ENCODE measurements at regions not wholly inside any gene's neighbourhood (a gene's known extent, or its start where the extent isn't known, plus 50 kb on each side); places are given as distances from the start of the nearest gene placed in this dataset.

- no peak for FAIRE-seq
- no peak overlapping the region for H3K4me3 Mint-ChIP-seq (ENCODE audit: unreplicated experiment)
- no peak overlapping the region for H3K27ac Mint-ChIP-seq (ENCODE audit: unreplicated experiment)
- peaks cover 4% of the 10 kb centered on the region for H3K4me1 Mint-ChIP-seq (ENCODE audit: low read depth, unreplicated experiment)
- no peaks in the 10 kb centered on the region for H3K4me1 ChIP-seq (ENCODE audit: insufficient read depth, low read length)
- no peaks in the 10 kb centered on the region for H4K20me1 ChIP-seq (ENCODE audit: insufficient read depth, low read length)
- no peak overlapping the region for H3K27ac ChIP-seq (ENCODE audit: low read depth, low read length)
- H3K27me3 Mint-ChIP-seq (ENCODE audit: low read depth, unreplicated experiment), result peaks cover 50% of the 10 kb centered on the region
- H3K27me3 ChIP-seq (ENCODE audit: insufficient read depth, low read length), result peaks cover 41% of the 10 kb centered on the region
- no peak for DNase-seq (ENCODE audit: low read depth)
- no peak overlapping the region for H3K4me2 ChIP-seq (ENCODE audit: low read length)
- no peaks in the 10 kb centered on the region for H3K36me3 ChIP-seq (ENCODE audit: insufficient read depth, low read length)
- no peaks in the 10 kb centered on the region for H3K36me3 Mint-ChIP-seq (ENCODE audit: low read depth, unreplicated experiment)
- TF ChIP-seq, protein P1, sequence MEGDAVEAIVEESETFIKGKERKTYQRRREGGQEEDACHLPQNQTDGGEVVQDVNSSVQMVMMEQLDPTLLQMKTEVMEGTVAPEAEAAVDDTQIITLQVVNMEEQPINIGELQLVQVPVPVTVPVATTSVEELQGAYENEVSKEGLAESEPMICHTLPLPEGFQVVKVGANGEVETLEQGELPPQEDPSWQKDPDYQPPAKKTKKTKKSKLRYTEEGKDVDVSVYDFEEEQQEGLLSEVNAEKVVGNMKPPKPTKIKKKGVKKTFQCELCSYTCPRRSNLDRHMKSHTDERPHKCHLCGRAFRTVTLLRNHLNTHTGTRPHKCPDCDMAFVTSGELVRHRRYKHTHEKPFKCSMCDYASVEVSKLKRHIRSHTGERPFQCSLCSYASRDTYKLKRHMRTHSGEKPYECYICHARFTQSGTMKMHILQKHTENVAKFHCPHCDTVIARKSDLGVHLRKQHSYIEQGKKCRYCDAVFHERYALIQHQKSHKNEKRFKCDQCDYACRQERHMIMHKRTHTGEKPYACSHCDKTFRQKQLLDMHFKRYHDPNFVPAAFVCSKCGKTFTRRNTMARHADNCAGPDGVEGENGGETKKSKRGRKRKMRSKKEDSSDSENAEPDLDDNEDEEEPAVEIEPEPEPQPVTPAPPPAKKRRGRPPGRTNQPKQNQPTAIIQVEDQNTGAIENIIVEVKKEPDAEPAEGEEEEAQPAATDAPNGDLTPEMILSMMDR (IDR thresholded peaks at IDR 0.05; ENCODE audit: insufficient read depth, low read depth, low read length), result no peak
- TF ChIP-seq EZH2 (IDR thresholded peaks at IDR 0.05; ENCODE audit: insufficient read depth, low read length), result no peak
- H2AFZ ChIP-seq (ENCODE audit: low read depth, low read length), result no peak overlapping the region
- H3K9me3 Mint-ChIP-seq (ENCODE audit: unreplicated experiment), result peaks cover 2% of the 10 kb centered on the region
- no peaks in the 10 kb centered on the region for H3K9me3 ChIP-seq (ENCODE audit: insufficient read depth, low read depth, low read length)
- no peak overlapping the region for H3K9ac ChIP-seq (ENCODE audit: low read length)
- no peaks in the 10 kb centered on the region for H3K79me2 ChIP-seq (ENCODE audit: insufficient read depth, low read length)
- no peak overlapping the region for H3K4me3 ChIP-seq (ENCODE audit: insufficient read depth, low read depth, low read length)
Observed at GRCh38 chr16:86191663-86192062, 292.7 kb downstream of the IRF8 start.

DNA sequence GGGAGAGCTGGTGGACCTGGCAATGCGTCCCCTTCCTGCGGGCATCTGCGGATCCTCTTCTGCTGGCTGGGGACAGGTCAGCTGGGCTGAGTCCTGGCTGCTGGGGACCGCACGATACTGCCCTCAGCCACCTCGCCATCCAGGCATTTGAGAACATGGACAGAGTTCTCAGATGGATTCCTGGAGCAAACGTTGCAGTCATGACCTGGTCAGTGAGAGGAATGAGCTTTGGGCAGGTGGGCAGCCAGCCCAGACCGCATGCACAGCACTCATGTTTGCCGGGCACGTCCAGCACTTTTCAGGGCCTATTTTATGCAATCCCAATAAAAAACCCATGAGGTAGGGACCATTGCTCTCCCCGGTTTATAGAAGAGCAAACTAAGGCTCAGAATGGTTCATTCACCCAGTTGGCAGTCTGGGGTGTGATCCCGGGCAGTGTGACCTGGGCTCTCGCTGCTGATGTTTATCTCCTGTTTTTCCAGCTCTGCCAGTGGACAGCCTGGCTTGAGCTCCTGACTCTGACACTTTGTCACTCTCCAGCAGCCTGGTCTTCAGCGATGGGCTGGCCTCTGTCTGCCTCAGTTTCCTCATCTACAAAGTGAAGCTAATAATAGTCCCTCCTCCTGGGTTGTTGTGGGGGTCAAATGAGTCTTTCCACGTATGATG lies 294.7 kb downstream of the IRF8 start:
- Histone ChIP-seq H3K36me3 (ENCODE audit: insufficient read depth, low read length) (no peaks in the 10 kb centered on the region), H3K4me3 (ENCODE audit: insufficient read depth, low read depth, low read length) (no peak overlapping the region), H3K27me3 (ENCODE audit: insufficient read depth, low read length) (peaks cover 58% of the 10 kb centered on the region), H3K4me2 (ENCODE audit: low read length) (no peak overlapping the region), H3K27ac (ENCODE audit: low read depth, low read length) (no peak overlapping the region), H3K4me1 (ENCODE audit: insufficient read depth, low read length) (no peaks in the 10 kb centered on the region), H3K9ac (ENCODE audit: low read length) (no peak overlapping the region), H3K79me2 (ENCODE audit: insufficient read depth, low read length) (no peaks in the 10 kb centered on the region), H3K9me3 (ENCODE audit: insufficient read depth, low read depth, low read length) (no peaks in the 10 kb centered on the region), H2AFZ (ENCODE audit: low read depth, low read length) (no peak overlapping the region), H4K20me1 (ENCODE audit: insufficient read depth, low read length) (no peaks in the 10 kb centered on the region)
- FAIRE-seq (no peak), DNase-seq (ENCODE audit: low read depth) (no peak)
- H3K9me3 Mint-ChIP-seq (ENCODE audit: unreplicated experiment), result no peaks in the 10 kb centered on the region
- no peak overlapping the region for H3K4me3 Mint-ChIP-seq (ENCODE audit: unreplicated experiment)
- H3K36me3 Mint-ChIP-seq (ENCODE audit: low read depth, unreplicated experiment), result no peaks in the 10 kb centered on the region
- TF ChIP-seq, protein P1 (IDR thresholded peaks at IDR 0.05; ENCODE audit: insufficient read depth, low read depth, low read length), result no peak
- H3K27ac Mint-ChIP-seq (ENCODE audit: unreplicated experiment), result no peak overlapping the region
- H3K4me1 Mint-ChIP-seq (ENCODE audit: low read depth, unreplicated experiment), result peaks cover 4% of the 10 kb centered on the region
- H3K27me3 Mint-ChIP-seq (ENCODE audit: low read depth, unreplicated experiment), result peaks cover 42% of the 10 kb centered on the region

DNA sequence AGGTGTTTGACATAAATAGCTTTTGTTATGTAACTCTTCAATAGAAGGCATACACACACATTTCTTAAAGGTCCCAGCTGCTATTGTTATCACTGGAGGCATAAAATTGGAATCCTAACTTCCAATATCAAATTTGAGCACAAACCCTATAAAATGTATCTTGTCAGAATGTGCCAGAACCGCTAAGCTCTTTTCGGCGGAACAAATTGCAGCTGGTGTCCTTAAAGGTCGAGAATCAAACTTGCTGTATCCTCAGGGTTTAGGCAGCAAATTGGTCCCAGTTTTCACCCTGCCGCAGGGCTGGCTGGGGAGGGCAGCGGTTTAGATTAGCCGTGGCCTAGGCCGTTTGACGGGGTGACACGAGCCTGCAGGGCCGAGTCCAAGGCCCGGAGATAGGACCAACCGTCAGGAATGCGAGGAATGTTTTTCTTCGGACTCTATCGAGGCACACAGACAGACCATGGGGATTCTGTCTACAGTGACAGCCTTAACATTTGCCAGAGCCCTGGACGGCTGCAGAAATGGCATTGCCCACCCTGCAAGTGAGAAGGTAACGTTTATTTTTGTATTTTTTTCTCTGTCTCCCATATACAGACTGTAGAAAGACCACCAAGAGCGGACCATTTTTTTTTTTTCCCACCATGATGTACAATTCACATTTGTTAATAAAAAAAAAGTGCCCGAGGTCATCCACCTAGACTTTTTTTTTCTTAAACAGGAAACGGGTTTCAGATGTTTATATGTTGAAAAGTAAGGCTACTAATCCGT lies 297.1 kb downstream of the IRF8 start:
- H3K4me3 Mint-ChIP-seq (ENCODE audit: unreplicated experiment), result peak overlapping the region; percentile 17
- no peak for FAIRE-seq
- Histone ChIP-seq H3K9me3 (ENCODE audit: insufficient read depth, low read depth, low read length) (no peaks in the 10 kb centered on the region), H3K9ac (ENCODE audit: low read length) (no peak overlapping the region), H3K4me1 (ENCODE audit: insufficient read depth, low read length) (no peaks in the 10 kb centered on the region), H3K4me3 (ENCODE audit: insufficient read depth, low read depth, low read length) (no peak overlapping the region), H3K27ac (ENCODE audit: low read depth, low read length) (no peak overlapping the region), H3K27me3 (ENCODE audit: insufficient read depth, low read length) (peaks cover 60% of the 10 kb centered on the region), H3K4me2 (ENCODE audit: low read length) (no peak overlapping the region), H2AFZ (ENCODE audit: low read depth, low read length) (no peak overlapping the region), H3K79me2 (ENCODE audit: insufficient read depth, low read length) (no peaks in the 10 kb centered on the region), H4K20me1 (ENCODE audit: insufficient read depth, low read length) (no peaks in the 10 kb centered on the region), H3K36me3 (ENCODE audit: insufficient read depth, low read length) (no peaks in the 10 kb centered on the region)
- H3K4me1 Mint-ChIP-seq (ENCODE audit: low read depth, unreplicated experiment), result peaks cover 10% of the 10 kb centered on the region
- H3K27me3 Mint-ChIP-seq (ENCODE audit: low read depth, unreplicated experiment), result peaks cover 44% of the 10 kb centered on the region
- no peak for DNase-seq (ENCODE audit: low read depth)
- no peak for TF ChIP-seq EZH2 (IDR thresholded peaks at IDR 0.05; ENCODE audit: insufficient read depth, low read length)
- TF ChIP-seq, protein P1 (IDR thresholded peaks at IDR 0.05; ENCODE audit: insufficient read depth, low read depth, low read length), result no peak
- peak overlapping the region; percentile 50 for H3K27ac Mint-ChIP-seq (ENCODE audit: unreplicated experiment)
- no peaks in the 10 kb centered on the region for H3K9me3 Mint-ChIP-seq (ENCODE audit: unreplicated experiment)
- H3K36me3 Mint-ChIP-seq (ENCODE audit: low read depth, unreplicated experiment), result no peaks in the 10 kb centered on the region

Data from astrocyte (in vitro differentiated cells and primary cell).